ENCODE measurements at regions not wholly inside any gene's neighbourhood (a gene's known extent, or its start where the extent isn't known, plus 50 kb on each side); places are given as distances from the start of the nearest gene placed in this dataset.

- DNase-seq (ENCODE audit: low read depth in 2 of 3, low spot score in 2 of 3), result no peak
These were observed 151.1 kb upstream of the ETS2 start for GRCh38 chr21:38654580-38654979.

GRCh38 chr21:38658511-38658910 is 147.2 kb upstream of the ETS2 start:
- DNase-seq (ENCODE audit: low read depth in 2 of 3, low spot score in 2 of 3), result no peak

- no peak for DNase-seq (ENCODE audit: low read depth in 2 of 3, low spot score in 2 of 3)
These were observed 145.8 kb upstream of the ETS2 start for GRCh38 chr21:38659936-38660332.

- DNase-seq (ENCODE audit: low read depth in 2 of 3, low spot score in 2 of 3), result no peak
These were observed 145.2 kb upstream of the ETS2 start for GRCh38 chr21:38660333-38661196.

GRCh38 chr21:38661197-38661871 is 144.4 kb upstream of the ETS2 start:
- no peak for DNase-seq (ENCODE audit: low read depth in 2 of 3, low spot score in 2 of 3)

- no peak for DNase-seq (ENCODE audit: low read depth in 2 of 3, low spot score in 2 of 3)
These were observed 143.7 kb upstream of the ETS2 start for GRCh38 chr21:38661889-38662568.

- DNase-seq (ENCODE audit: low read depth in 2 of 3, low spot score in 2 of 3), result no peak
These were observed 142.4 kb upstream of the ETS2 start for GRCh38 chr21:38663282-38663681.

- DNase-seq (ENCODE audit: low read depth in 2 of 3, low spot score in 2 of 3), result no peak
These were observed 141.4 kb upstream of the ETS2 start for GRCh38 chr21:38664315-38664714.

GRCh38 chr21:38664841-38665240 is 140.9 kb upstream of the ETS2 start:
- DNase-seq (ENCODE audit: low read depth in 2 of 3, low spot score in 2 of 3), result no peak

- DNase-seq (ENCODE audit: low read depth in 2 of 3, low spot score in 2 of 3), result no peak
These were observed 138.3 kb upstream of the ETS2 start for GRCh38 chr21:38667291-38667870.

GRCh38 chr21:38668067-38668466 is 137.7 kb upstream of the ETS2 start:
- DNase-seq (ENCODE audit: low read depth in 2 of 3, low spot score in 2 of 3), result no peak

- no peak for DNase-seq (ENCODE audit: low read depth in 2 of 3, low spot score in 2 of 3)
These were observed 137.2 kb upstream of the ETS2 start for GRCh38 chr21:38668541-38668940.

- no peak for DNase-seq (ENCODE audit: low read depth in 2 of 3, low spot score in 2 of 3)
These were observed 136.5 kb upstream of the ETS2 start for GRCh38 chr21:38669186-38669585.

- DNase-seq (ENCODE audit: low read depth in 2 of 3, low spot score in 2 of 3), result no peak
These were observed 134.9 kb upstream of the ETS2 start for GRCh38 chr21:38670861-38671260.

GRCh38 chr21:38671773-38672172 is 134.0 kb upstream of the ETS2 start:
- DNase-seq (ENCODE audit: low read depth in 2 of 3, low spot score in 2 of 3), result no peak

- DNase-seq (ENCODE audit: low read depth in 2 of 3, low spot score in 2 of 3), result no peak
These were observed 130.4 kb upstream of the ETS2 start for GRCh38 chr21:38675182-38675824.

- DNase-seq (ENCODE audit: low read depth in 2 of 3, low spot score in 2 of 3), result no peak
These were observed 126.9 kb upstream of the ETS2 start for GRCh38 chr21:38678827-38679226.

GRCh38 chr21:38679534-38679933 is 126.2 kb upstream of the ETS2 start:
- DNase-seq (ENCODE audit: low read depth in 2 of 3, low spot score in 2 of 3), result no peak

GRCh38 chr21:38680401-38680800 is 125.3 kb upstream of the ETS2 start:
- no peak for DNase-seq (ENCODE audit: low read depth in 2 of 3, low spot score in 2 of 3)

GRCh38 chr21:38683222-38683621 is 122.5 kb upstream of the ETS2 start:
- DNase-seq (ENCODE audit: low read depth in 2 of 3, low spot score in 2 of 3), result no peak

GRCh38 chr21:38688068-38688467 is 117.7 kb upstream of the ETS2 start:
- DNase-seq (ENCODE audit: low read depth in 2 of 3, low spot score in 2 of 3), result no peak
